HG03135 (cell line): ENCODE measurements at regions not wholly inside any gene's neighbourhood (a gene's known extent, or its start where the extent isn't known, plus 50 kb on each side); places are given as distances from the start of the nearest gene placed in this dataset.

Source experiments
- ATAC-seq: cut with Tn5 transposase; IDR thresholded peaks from one replicate; pipeline ENCODE4 v1.9.1; 2021; ENCODE audit warnings: mild to moderate bottlenecking, moderate library complexity; ENCODE audit not compliant: unreplicated experiment

GRCh38 chr5:105032917-105033316 lies 1470.3 kb upstream of the NUDT12 start:
- no peak for ATAC-seq

- ATAC-seq, result no peak
Measured at GRCh38 chr5:105030153-105030552, 1467.6 kb upstream of the NUDT12 start.

GRCh38 chr5:105015098-105015497 lies 1452.5 kb upstream of the NUDT12 start:
- no peak for ATAC-seq

GRCh38 chr5:104998572-104998971 lies 1436.0 kb upstream of the NUDT12 start:
- no peak for ATAC-seq

GRCh38 chr5:104998169-104998568 lies 1435.6 kb upstream of the NUDT12 start:
- no peak for ATAC-seq

- ATAC-seq, result no peak
Measured at GRCh38 chr5:104987074-104987473, 1424.5 kb upstream of the NUDT12 start.

GRCh38 chr5:104977529-104977928 lies 1414.9 kb upstream of the NUDT12 start:
- no peak for ATAC-seq

GRCh38 chr5:104967806-104968410 lies 1405.3 kb upstream of the NUDT12 start:
- ATAC-seq, result no peak

GRCh38 chr5:104965006-104965405 lies 1402.4 kb upstream of the NUDT12 start:
- ATAC-seq, result no peak

- no peak for ATAC-seq
Measured at GRCh38 chr5:104955479-104955878, 1392.9 kb upstream of the NUDT12 start.

GRCh38 chr5:104952876-104953275 lies 1390.3 kb upstream of the NUDT12 start:
- no peak for ATAC-seq

- ATAC-seq, result no peak
Measured at GRCh38 chr5:104951829-104952228, 1389.2 kb upstream of the NUDT12 start.

GRCh38 chr5:104947076-104947475 lies 1384.5 kb upstream of the NUDT12 start:
- no peak for ATAC-seq

- no peak for ATAC-seq
Measured at GRCh38 chr5:104942735-104943134, 1380.1 kb upstream of the NUDT12 start.

- no peak for ATAC-seq
Measured at GRCh38 chr5:104941030-104941645, 1378.5 kb upstream of the NUDT12 start.

GRCh38 chr5:104937598-104937997 lies 1375.0 kb upstream of the NUDT12 start:
- ATAC-seq, result no peak

GRCh38 chr5:104932431-104932830 lies 1369.8 kb upstream of the NUDT12 start:
- ATAC-seq, result no peak

- ATAC-seq, result no peak
Measured at GRCh38 chr5:104928906-104929520, 1366.4 kb upstream of the NUDT12 start.

GRCh38 chr5:104915226-104915625 lies 1352.6 kb upstream of the NUDT12 start:
- ATAC-seq, result no peak

- ATAC-seq, result no peak
Measured at GRCh38 chr5:104914536-104915070, 1352.0 kb upstream of the NUDT12 start.

- ATAC-seq, result no peak
Measured at GRCh38 chr5:104913841-104914281, 1351.3 kb upstream of the NUDT12 start.

- no peak for ATAC-seq
Measured at GRCh38 chr5:104909803-104910202, 1347.2 kb upstream of the NUDT12 start.
